ENCODE measurements at regions not wholly inside any gene's neighbourhood (a gene's known extent, or its start where the extent isn't known, plus 50 kb on each side); places are given as distances from the start of the nearest gene placed in this dataset.

- 67% methylated on average over 3 of the region's 3 CpGs for WGBS (ENCODE audit: low lambda C conversion rate)
- CTCF ChIA-PET: interaction anchor here (0.8 to 1.2 kb wide), 2 partner anchors 9 to 93 kb away, joined by 3 read pairs; no protein-coding TSS in a partner anchor
- Histone ChIP-seq H3K9me3 (no peaks in the 10 kb centered on the region), H3K9ac (no peak overlapping the region), H3K27ac (ENCODE audit: low read depth in 2 of 2, low read length in 1 of 2) (no peak overlapping the region; a peak in 1 of 4 replicates), H3K4me1 (ENCODE audit: control insufficient read depth in 1 of 2, insufficient read depth in 2 of 2, low read depth in 1 of 2, low read length in 1 of 2) (peaks cover 0 to 4% of the 10 kb centered on the region in 2 experiments; a peak in 1 of 4 replicates), H2AFZ (ENCODE audit: low read depth) (no peak overlapping the region), H3K4me3 (ENCODE audit: low read depth in 2 of 2, low read length in 1 of 2) (no peak overlapping the region), H3K27me3 (ENCODE audit: insufficient read depth) (no peaks in the 10 kb centered on the region), H3K79me2 (ENCODE audit: insufficient read depth) (no peaks in the 10 kb centered on the region), H3K4me2 (no peak overlapping the region), H3K9me2 (no peaks in the 10 kb centered on the region), H3F3A (replicated peaks; ENCODE audit: insufficient read depth) (no peaks in the 10 kb centered on the region), H4K20me1 (ENCODE audit: insufficient read depth) (no peaks in the 10 kb centered on the region), H3K36me3 (replicated peaks in 1 of 2; ENCODE audit: control insufficient read depth in 1 of 2, insufficient read depth in 2 of 2, low read length in 1 of 2) (no peaks in the 10 kb centered on the region)
- no peak for DNase-seq
- POLR2A ChIA-PET: no interaction called here
- no peak for TF ChIP-seq IRF3 (IDR thresholded peaks at IDR 0.05; ENCODE audit: low read depth, low read length)
- TF ChIP-seq NFIC (IDR thresholded peaks at IDR 0.05; ENCODE audit: borderline replicate concordance): peak; percentile 72
- TF ChIP-seq ELF1 (IDR thresholded peaks at IDR 0.05): no peak
- peak; percentile 66; the same call in 1 of the 2 replicates for TF ChIP-seq USF1 (IDR thresholded peaks at IDR 0.05; ENCODE audit: borderline replicate concordance, low read depth)
- TF ChIP-seq EP300 (IDR thresholded peaks at IDR 0.05; ENCODE audit: borderline replicate concordance in 1 of 2, low read depth in 1 of 2, low read length in 1 of 2): peak in 1 of 2 experiments; percentile 28; a peak in 1 of 4 replicates
- no peak for TF ChIP-seq SIN3A (IDR thresholded peaks at IDR 0.05; ENCODE audit: borderline replicate concordance, low read depth, low read length)
- no peak for TF ChIP-seq MEF2A (IDR thresholded peaks at IDR 0.05; ENCODE audit: borderline replicate concordance, low read depth)
- TF ChIP-seq MXI1 (IDR thresholded peaks at IDR 0.05; ENCODE audit: low read depth, low read length): no peak
- TF ChIP-seq SMC3 (IDR thresholded peaks at IDR 0.05; ENCODE audit: low read depth, low read length): no peak
- TF ChIP-seq TCF12 (IDR thresholded peaks at IDR 0.05): peak; percentile 29; the same call in 1 of the 2 replicates
- TF ChIP-seq ZBTB33 (IDR thresholded peaks at IDR 0.05; ENCODE audit: borderline replicate concordance, low read depth): no peak
Observed at GRCh38 chr2:166632616-166633015, 138.6 kb upstream of the SCN7A start.

GRCh38 chr2:166628478-166629136, 134.6 kb upstream of the SCN7A start:
- POLR2A ChIA-PET: no interaction called here
- no peaks in the 10 kb centered on the region for H3K36me3 ChIP-seq (replicated peaks in 1 of 2; ENCODE audit: control insufficient read depth in 1 of 2, insufficient read depth in 2 of 2, low read length in 1 of 2)
- WGBS (ENCODE audit: low lambda C conversion rate): 50% methylated on average over 1 of the region's 1 CpG
- DNase-seq: no peak
- no peak overlapping the region for H2AFZ ChIP-seq (ENCODE audit: low read depth)
- H3K4me2 ChIP-seq: no peak overlapping the region
- CTCF ChIA-PET: interaction anchor here (0.7 to 1.6 kb wide), 3 partner anchors 46 to 1490 kb away, joined by 3 to 8 read pairs (median 5); no protein-coding TSS in a partner anchor
- no peak overlapping the region for H3K4me3 ChIP-seq (ENCODE audit: low read depth in 2 of 2, low read length in 1 of 2)
- no peaks in the 10 kb centered on the region for H3K79me2 ChIP-seq (ENCODE audit: insufficient read depth)
- H3K9me2 ChIP-seq: no peaks in the 10 kb centered on the region
- H3K4me1 ChIP-seq (ENCODE audit: control insufficient read depth in 1 of 2, insufficient read depth in 2 of 2, low read depth in 1 of 2, low read length in 1 of 2): peaks cover 0 to 4% of the 10 kb centered on the region in 2 experiments; a peak in 1 of 4 replicates
- H3K9ac ChIP-seq: no peak overlapping the region
- no peaks in the 10 kb centered on the region for H4K20me1 ChIP-seq (ENCODE audit: insufficient read depth)
- no peak overlapping the region for H3K27ac ChIP-seq (ENCODE audit: low read depth in 2 of 2, low read length in 1 of 2)
- H3F3A ChIP-seq (replicated peaks; ENCODE audit: insufficient read depth): no peaks in the 10 kb centered on the region
- no peaks in the 10 kb centered on the region for H3K9me3 ChIP-seq
- H3K27me3 ChIP-seq (ENCODE audit: insufficient read depth): no peaks in the 10 kb centered on the region
- no peak for TF ChIP-seq MXI1 (IDR thresholded peaks at IDR 0.05; ENCODE audit: low read depth, low read length)
- TF ChIP-seq GABPA (IDR thresholded peaks at IDR 0.05; ENCODE audit: low read depth): no peak
- no peak for TF ChIP-seq PBX3 (IDR thresholded peaks at IDR 0.05)
- no peak for TF ChIP-seq IRF3 (IDR thresholded peaks at IDR 0.05; ENCODE audit: low read depth, low read length)
- TF ChIP-seq EZH2phosphoT487 (IDR thresholded peaks at IDR 0.05; ENCODE audit: borderline replicate concordance, low read depth): no peak
- TF ChIP-seq EP300 (IDR thresholded peaks at IDR 0.05; ENCODE audit: borderline replicate concordance in 1 of 2, low read depth in 1 of 2, low read length in 1 of 2): no peak
- no peak for TF ChIP-seq FOXM1 (IDR thresholded peaks at IDR 0.05; ENCODE audit: low read depth)
- no peak for TF ChIP-seq MEF2A (IDR thresholded peaks at IDR 0.05; ENCODE audit: borderline replicate concordance, low read depth)
- no peak for TF ChIP-seq TEAD4 (IDR thresholded peaks at IDR 0.05; ENCODE audit: borderline replicate concordance, insufficient read depth)
- TF ChIP-seq FOXJ3 (CRISPR knock-in tag; IDR thresholded peaks at IDR 0.05): no peak
- TF ChIP-seq NFIC (IDR thresholded peaks at IDR 0.05; ENCODE audit: borderline replicate concordance): no peak
- no peak for TF ChIP-seq SIN3A (IDR thresholded peaks at IDR 0.05; ENCODE audit: borderline replicate concordance, low read depth, low read length)
- no peak for TF ChIP-seq TAF1 (IDR thresholded peaks at IDR 0.05; ENCODE audit: borderline replicate concordance, low read depth, low read length)
- TF ChIP-seq GATA2 (CRISPR knock-in tag; IDR thresholded peaks at IDR 0.05): no peak
- TF ChIP-seq TCF12 (IDR thresholded peaks at IDR 0.05): no peak
- no peak for TF ChIP-seq FOSL2 (IDR thresholded peaks at IDR 0.05; ENCODE audit: borderline replicate concordance, low read depth)

All from SK-N-SH (cell line).